HG03521 (cell line): ENCODE measurements at regions not wholly inside any gene's neighbourhood (a gene's known extent, or its start where the extent isn't known, plus 50 kb on each side); places are given as distances from the start of the nearest gene placed in this dataset.

Experiments used
- ATAC-seq: cut with Tn5 transposase; IDR thresholded peaks from one replicate; pipeline ENCODE4 v1.9.1; 2021; ENCODE audit warnings: mild to moderate bottlenecking, moderate library complexity; ENCODE audit not compliant: unreplicated experiment

DNA sequence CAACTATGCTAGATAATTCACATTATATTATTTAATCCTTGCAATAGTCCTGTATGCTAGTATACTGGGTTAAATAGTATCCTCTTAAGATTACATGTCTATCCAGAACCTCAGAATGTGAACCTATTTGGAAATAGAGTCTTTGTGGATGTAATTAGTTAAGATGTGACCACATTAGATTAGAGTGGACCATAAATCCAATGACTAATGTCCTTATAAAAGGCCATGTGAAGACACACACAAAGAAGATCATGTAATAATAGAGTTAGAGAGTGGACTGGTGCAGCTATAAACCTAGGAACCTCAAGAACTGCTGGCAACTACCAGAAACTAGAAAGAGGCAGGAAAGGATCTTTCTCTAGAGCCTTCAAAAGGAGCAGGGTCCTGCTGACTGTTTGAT, 263.6 kb upstream of the PTGER4 start:
- ATAC-seq, result no peak

DNA sequence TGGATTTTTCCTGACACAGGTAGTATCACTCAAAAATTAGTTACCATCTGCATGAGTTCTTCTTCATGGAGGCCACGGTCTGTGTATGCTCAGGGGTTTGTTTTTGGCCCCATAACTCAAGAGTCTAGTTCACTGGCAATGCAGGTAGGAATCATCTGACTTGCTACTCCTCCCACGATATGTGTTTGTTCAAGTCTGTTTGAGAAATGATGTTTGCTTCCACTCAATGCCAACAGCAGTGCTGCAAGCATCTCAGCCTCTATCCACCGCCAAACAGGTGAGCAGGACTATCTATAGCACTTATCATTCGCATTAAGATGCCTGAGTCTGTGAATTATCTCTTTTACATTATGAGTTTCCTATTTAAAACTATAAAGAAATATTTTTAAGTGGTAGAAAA, 264.8 kb upstream of the PTGER4 start:
- no peak for ATAC-seq

GRCh38 chr5:40413743-40414142, 266.0 kb upstream of the PTGER4 start:
- ATAC-seq, result no peak

DNA sequence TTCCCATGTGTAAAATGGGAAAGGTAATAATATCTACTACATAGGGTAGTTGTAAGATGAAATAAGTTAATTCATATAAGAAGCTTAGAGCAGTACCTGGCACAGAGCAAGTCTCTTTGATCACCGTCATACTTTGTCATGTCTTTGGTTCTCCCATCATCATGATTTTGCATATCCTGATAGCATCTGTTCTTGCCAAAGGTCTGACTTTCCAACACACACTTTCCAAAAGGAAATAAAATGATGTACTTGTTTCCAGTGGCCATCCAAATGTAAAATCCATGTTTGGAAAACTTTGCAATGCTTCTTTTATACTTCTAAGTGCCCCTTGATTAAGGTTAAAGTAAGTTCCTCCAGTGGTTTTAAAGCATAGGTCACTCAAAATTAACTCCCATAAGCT, 266.9 kb upstream of the PTGER4 start:
- no peak for ATAC-seq

DNA sequence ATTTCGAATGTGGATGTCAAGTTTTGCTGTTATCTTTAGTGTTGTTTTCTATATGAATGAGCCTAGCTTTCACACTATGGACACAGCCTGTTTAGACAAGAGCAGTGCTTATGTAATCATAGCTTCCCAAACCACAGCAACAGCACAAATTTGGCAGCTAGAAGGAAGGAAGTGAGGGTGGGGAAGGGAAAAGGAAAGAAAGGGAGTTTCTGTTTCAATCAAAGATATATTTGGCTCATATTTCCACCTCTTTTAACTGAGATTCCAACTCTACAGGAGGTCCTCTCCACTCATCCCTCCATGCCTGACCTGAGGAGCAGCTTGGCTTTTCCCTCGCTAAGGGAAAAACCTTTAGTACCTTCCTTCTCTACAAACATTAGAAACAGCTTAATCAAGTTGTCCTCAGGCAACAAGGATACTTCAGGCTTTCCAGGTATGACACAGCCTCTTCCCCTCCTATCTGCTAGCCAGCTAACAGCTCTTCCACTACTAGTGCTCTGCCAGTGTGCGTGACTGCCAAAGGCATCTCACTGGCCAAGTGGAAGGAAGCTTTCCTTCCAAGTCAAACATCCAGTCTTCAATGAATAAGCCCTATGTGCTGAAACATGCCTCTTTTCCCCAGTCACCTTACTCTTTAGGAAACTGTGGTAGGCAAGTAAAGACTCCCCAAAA, 268.6 kb upstream of the PTGER4 start:
- no peak for ATAC-seq

GRCh38 chr5:40410231-40410861, 269.4 kb upstream of the PTGER4 start:
- ATAC-seq, result no peak

DNA sequence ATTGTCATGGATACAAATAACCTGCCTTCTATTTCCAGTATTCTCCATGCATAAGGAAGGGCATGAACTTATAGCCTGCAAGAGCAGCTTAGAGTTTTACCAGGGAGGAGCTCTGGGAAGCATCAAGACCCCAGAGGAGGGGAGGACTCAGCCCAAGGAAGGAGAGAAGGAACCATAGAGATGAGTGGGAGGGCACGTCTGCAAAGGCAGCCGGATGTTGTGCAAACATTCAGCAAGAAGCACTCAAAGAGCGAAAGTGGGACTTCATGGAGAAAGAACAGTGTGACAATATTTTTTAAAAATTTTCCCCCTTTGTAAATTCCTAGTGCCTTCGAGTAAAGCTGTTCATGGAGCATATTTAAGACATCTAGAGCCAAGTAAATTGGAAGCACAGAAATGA, 270.1 kb upstream of the PTGER4 start:
- ATAC-seq, result no peak

- ATAC-seq, result peak; percentile 38
Measured at GRCh38 chr5:40406741-40407211, 272.9 kb upstream of the PTGER4 start.

GRCh38 chr5:40405996-40406740, 273.5 kb upstream of the PTGER4 start:
- ATAC-seq, result no peak

DNA sequence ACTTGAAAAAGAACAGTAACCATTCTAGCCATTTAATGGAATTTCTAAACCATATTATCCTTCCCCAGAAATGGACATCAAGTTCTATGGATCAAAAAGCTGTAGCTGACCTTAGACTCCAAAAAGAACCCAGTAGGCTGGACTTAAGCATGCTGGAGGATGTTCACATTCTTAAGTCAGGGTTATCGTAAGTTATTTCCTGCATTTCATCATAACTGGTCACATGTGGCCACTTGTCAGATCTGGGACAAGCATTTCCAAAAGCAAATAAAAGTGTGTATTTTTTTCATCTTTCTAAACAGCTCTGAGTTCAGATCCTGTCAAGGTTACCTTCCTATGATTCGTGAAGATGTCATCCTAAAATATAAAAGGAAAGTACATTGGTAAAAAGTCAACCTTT, 274.5 kb upstream of the PTGER4 start:
- no peak for ATAC-seq

DNA sequence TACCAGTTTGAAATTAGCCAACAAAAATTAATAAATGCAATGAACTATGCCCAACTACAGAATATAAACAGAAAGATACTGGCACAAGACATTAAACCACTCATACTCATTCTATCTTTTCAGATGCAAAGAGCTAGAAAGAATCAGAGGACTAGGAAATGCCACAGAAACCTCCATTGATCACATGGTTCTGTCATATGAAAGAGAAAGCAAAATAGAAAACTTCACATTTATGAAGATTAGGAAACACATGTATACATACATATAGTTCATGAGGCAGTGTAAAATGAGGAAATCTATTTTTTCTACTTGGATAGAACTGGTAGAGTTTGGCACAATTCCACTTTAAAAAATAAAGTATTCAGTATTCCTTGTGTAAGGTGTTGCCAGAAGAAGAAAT, 275.1 kb upstream of the PTGER4 start:
- peak; percentile 57 for ATAC-seq

DNA sequence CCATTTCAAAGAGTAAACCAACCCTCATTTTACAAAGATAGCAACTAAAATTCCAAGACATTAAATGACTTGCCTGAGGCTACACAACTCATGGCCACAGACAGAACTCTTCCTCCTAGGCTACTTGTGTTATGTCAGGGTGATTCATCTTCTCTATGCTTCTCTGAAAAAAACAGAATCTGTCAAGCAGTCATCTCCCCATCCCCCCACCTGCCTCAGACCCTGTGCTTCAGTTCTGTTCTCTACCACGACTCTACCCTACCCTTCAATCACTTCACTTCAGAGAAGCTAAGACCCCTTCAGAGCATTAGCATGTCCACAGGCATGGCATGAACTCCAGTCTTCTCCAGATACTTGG, 277.7 kb upstream of the PTGER4 start:
- no peak for ATAC-seq

DNA sequence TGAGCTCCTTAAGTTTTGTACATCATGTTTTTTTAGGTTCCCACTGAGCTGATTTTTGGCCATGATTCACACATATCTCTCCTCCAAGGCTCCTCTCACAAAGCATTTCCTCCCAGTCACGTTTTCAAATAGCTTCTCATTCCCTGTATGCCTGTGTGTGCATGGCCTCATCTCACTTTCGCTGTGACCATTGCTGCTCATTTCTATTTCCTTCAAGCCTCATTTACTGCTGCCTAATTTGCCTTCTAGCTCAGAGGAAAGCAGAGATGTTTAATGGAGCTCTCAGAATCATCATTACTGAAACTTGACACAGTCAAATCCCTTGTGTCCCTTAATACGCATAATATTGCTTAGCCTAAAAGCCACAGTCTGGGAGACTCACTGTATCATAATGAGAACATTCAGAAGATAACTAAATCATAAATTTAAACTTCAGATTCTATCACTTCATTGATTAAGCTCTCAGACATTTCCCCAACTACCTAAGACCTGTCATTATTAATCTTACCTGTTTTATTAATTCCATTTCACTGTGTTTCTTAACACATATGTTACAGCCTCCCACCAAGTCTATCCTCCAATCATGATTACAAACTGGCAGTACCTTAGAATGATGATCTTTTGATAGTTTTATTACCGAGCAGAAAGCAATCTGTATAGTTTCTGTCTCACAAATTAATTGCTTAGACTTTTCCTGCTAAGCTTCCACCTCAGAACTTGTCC, 278.3 kb upstream of the PTGER4 start:
- no peak for ATAC-seq

- ATAC-seq, result no peak
Measured at GRCh38 chr5:40400245-40400644, 279.5 kb upstream of the PTGER4 start.

- no peak for ATAC-seq
Measured at GRCh38 chr5:40399349-40399748, 280.4 kb upstream of the PTGER4 start.

DNA sequence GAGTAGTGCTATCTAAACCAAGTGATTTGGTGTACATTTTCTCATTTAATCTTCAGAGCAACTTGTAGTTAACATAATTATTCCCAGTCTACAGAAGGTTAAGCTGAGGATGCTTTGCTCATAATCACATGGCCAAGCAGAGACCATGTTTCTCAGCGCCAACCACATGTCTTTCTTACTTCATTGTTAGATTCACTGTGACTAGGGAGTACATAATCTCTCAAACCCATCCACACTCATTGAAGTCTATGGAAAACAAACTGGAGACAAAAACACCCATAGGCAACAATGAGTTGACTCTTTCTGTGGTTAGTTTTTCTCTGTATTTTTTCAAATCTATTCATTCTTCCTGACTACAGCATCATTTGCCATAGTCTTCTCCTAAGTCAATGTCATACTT, 281.7 kb upstream of the PTGER4 start:
- ATAC-seq, result no peak

- no peak for ATAC-seq
Measured at GRCh38 chr5:40397091-40397490, 282.6 kb upstream of the PTGER4 start.

- ATAC-seq, result no peak
Measured at GRCh38 chr5:40396317-40396716, 283.4 kb upstream of the PTGER4 start.

GRCh38 chr5:40395251-40395650, 284.5 kb upstream of the PTGER4 start:
- no peak for ATAC-seq

DNA sequence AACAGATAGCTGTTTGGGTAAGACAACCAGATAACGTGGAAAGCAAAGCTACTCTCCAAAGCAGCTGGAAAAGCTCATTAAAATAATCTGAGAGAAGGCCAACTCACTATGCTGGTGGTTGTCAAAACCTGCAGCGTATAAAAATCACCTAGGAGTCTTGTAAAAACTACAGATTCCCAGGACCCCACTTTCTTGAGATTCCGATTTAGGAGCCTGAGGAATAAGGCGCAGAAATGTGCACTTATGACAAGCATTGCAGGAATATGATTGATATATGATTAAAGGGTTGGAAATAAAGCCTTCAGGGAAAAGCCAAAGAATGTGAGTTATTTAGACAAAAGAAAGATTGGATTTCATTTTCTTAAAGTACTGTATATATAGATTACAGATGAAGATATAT, 285.0 kb upstream of the PTGER4 start:
- no peak for ATAC-seq

- no peak for ATAC-seq
Measured at GRCh38 chr5:40391642-40392041, 288.1 kb upstream of the PTGER4 start.
